K562 (cell line): ENCODE measurements at regions not wholly inside any gene's neighbourhood (a gene's known extent, or its start where the extent isn't known, plus 50 kb on each side); places are given as distances from the start of the nearest gene placed in this dataset.

Experiments used
- ADNP ChIP-seq: fragments of 200-800 bp; sonication (Bioruptor generic); IDR thresholded peaks from 2 replicates; pipeline ENCODE4 v1.6.1; 2016; ENCODE audit warnings: missing genetic modification characterization, missing compliant biosample characterization
- ARID3A ChIP-seq: IDR thresholded peaks from 2 replicates; pipeline ENCODE4 v1.6.1; 2012; ENCODE audit warnings: low read depth, low read length, improper control_type of control experiment, borderline replicate concordance
- BACH1 ChIP-seq: fragments of 200-800 bp; sonication (Bioruptor generic); IDR thresholded peaks from 2 replicates; pipeline ENCODE4 v1.6.1; 2016; ENCODE audit warnings: missing genetic modification characterization, missing compliant biosample characterization
- C11orf30 ChIP-seq: fragments of 450-650 bp; IDR thresholded peaks from 2 replicates; pipeline ENCODE4 v1.6.1; 2016; ENCODE audit warnings: low read depth, mild to moderate bottlenecking
- DPF2 ChIP-seq: fragments of 450-650 bp; IDR thresholded peaks from 2 replicates; pipeline ENCODE4 v1.6.1; 2016
- EP300 ChIP-seq: IDR thresholded peaks from 2 replicates; pipeline ENCODE4 v1.6.1; 2012; ENCODE audit warnings: low read length, improper control_type of control experiment
- FOSL1 ChIP-seq: fragments of 200-800 bp; sonication (Bioruptor generic); conservative IDR thresholded peaks from 2 replicates; pipeline ENCODE4 v1.6.1; 2016; ENCODE audit warnings: missing genetic modification characterization, missing compliant biosample characterization
- HES1 ChIP-seq: fragments of 450-650 bp; IDR thresholded peaks from 2 replicates; pipeline ENCODE4 v1.6.1; 2016; ENCODE audit warnings: low read depth, mild to moderate bottlenecking, moderate library complexity
- LEF1 ChIP-seq: fragments of 450-650 bp; IDR thresholded peaks from 2 replicates; pipeline ENCODE4 v1.6.1; 2016; ENCODE audit warnings: mild to moderate bottlenecking
- MCM7 ChIP-seq, 2 experiments: fragments of 450-650 bp; IDR thresholded peaks; 2 replicates each; pipeline ENCODE4 v1.6.1; 2016 to 2018
- MECOM ChIP-seq: fragments of 250-450 bp; sonication (Bioruptor Pico); IDR thresholded peaks from 2 replicates; pipeline ENCODE4 v1.8.0; 2022; ENCODE audit warnings: inconsistent platforms
- MEF2A ChIP-seq: IDR thresholded peaks from 2 replicates; pipeline ENCODE4 v1.6.1; 2011; ENCODE audit warnings: low read depth, mild to moderate bottlenecking, low read length, moderate library complexity; ENCODE audit not compliant: control insufficient read depth
- MEIS2 ChIP-seq: fragments of 450-650 bp; IDR thresholded peaks from 2 replicates; pipeline ENCODE4 v1.6.1; 2014; ENCODE audit warnings: mild to moderate bottlenecking; ENCODE audit not compliant: partially characterized antibody
- NCOA1 ChIP-seq: fragments of 450-650 bp; IDR thresholded peaks from 2 replicates; pipeline ENCODE4 v1.6.1; 2016; ENCODE audit warnings: low read depth
- NFE2 ChIP-seq: IDR thresholded peaks from 2 replicates; pipeline ENCODE4 v1.6.1; 2014; ENCODE audit warnings: antibody characterized with exemption, low read depth
- NRF1 ChIP-seq, 2 experiments: fragments of 450-650 bp; IDR thresholded peaks in 1 of 2; conservative IDR thresholded peaks in 1 of 2; 2 replicates each; pipeline ENCODE4 v1.6.1; 2014; ENCODE audit warnings: mild to moderate bottlenecking in 2 of 2
- PBX2 ChIP-seq, 2 experiments: IDR thresholded peaks in 1 of 2; conservative IDR thresholded peaks in 1 of 2; 2 replicates each; pipeline ENCODE4 v1.6.1; 2016; ENCODE audit warnings: low read depth in 2 of 2, mild to moderate bottlenecking in 1 of 2, missing compliant biosample characterization in 1 of 2, missing genetic modification characterization in 1 of 2, moderate library complexity in 1 of 2
- PKNOX1 ChIP-seq: fragments of 450-650 bp; IDR thresholded peaks from 2 replicates; pipeline ENCODE4 v1.6.1; 2016
- POLR2AphosphoS2 ChIP-seq: IDR thresholded peaks from 2 replicates; pipeline ENCODE4 v1.6.1; 2012; ENCODE audit warnings: low read length, improper control_type of control experiment
- SMARCA4 ChIP-seq: fragments of 450-650 bp; IDR thresholded peaks from 2 replicates; pipeline ENCODE4 v1.6.1; 2016
- SMARCE1 ChIP-seq: fragments of 450-650 bp; IDR thresholded peaks from 2 replicates; pipeline ENCODE4 v1.7.1; 2016; ENCODE audit warnings: mild to moderate bottlenecking
- SRSF7 ChIP-seq: fragments of 200-400 bp; formaldehyde crosslinking; optimal IDR thresholded peaks from 2 replicates; pipeline ENCODE3; 2017; ENCODE audit warnings: mild to moderate bottlenecking, low read depth, low read length

GRCh38 chr5:81854915-81855314, 104.0 kb upstream of the SSBP2 start (continued):
- peak; percentile 88 for TF ChIP-seq MEIS2
- peak; percentile 38; the same call in 1 of the 2 replicates for TF ChIP-seq ARID3A
- TF ChIP-seq POLR2AphosphoS2 = no peak
- TF ChIP-seq FOSL1 (tag) = peak; percentile 45; the same call in 1 of the 2 replicates
- peak; percentile 41; the same call in 1 of the 2 replicates for TF ChIP-seq BACH1 (tag)
- TF ChIP-seq PKNOX1 = peak; percentile 96
- TF ChIP-seq HES1 = no peak
- 0 out of 2 replicates have a peak, but pooled peaks have one; percentile 44 for TF ChIP-seq SMARCA4
- TF ChIP-seq PBX2 (CRISPR knock-in tag; IDR thresholded peaks at IDR 0.05; ENCODE audit: low read depth) = no peak
- TF ChIP-seq PBX2 (tag; conservative IDR thresholded peaks at IDR 0.05; ENCODE audit: low read depth) = peak; percentile 88
- 0 out of 2 replicates have a peak, but pooled peaks have one; percentile 28 for TF ChIP-seq LEF1
- peak; percentile 70 for TF ChIP-seq C11orf30
- TF ChIP-seq MEF2A = peak; percentile 52; the same call in 1 of the 2 replicates
- peak; percentile 48; the same call in 1 of the 2 replicates for TF ChIP-seq DPF2
- no peak for TF ChIP-seq MCM7 (IDR thresholded peaks at IDR 0.05)
- TF ChIP-seq SMARCE1 = peak; percentile 31; the same call in 1 of the 2 replicates
- peak; percentile 48 to 55; a peak in 3 of 4 replicates for TF ChIP-seq NRF1 (conservative IDR thresholded peaks at IDR 0.05 in 1 of 2, IDR thresholded peaks at IDR 0.05 in 1 of 2)
- peak; percentile 51 for TF ChIP-seq NFE2
- TF ChIP-seq EP300 = peak; percentile 21; the same call in 1 of the 2 replicates
- 0 out of 2 replicates have a peak, but pooled peaks have one; percentile 9 for TF ChIP-seq ADNP (tag)
- no peak for TF ChIP-seq MECOM (CRISPR knock-in tag)
- TF ChIP-seq SRSF7 = no peak
- no peak for TF ChIP-seq NCOA1
